Cardiac fibroblast (primary cell): ENCODE measurements at regions not wholly inside any gene's neighbourhood (a gene's known extent, or its start where the extent isn't known, plus 50 kb on each side); places are given as distances from the start of the nearest gene placed in this dataset.

Source experiments
- DNase-seq, 2 donors: peaks; one replicate each; pipeline versions ENCODE4 v3.0.0 to v3.0.0-alpha.2; 2010; ENCODE audit warnings: low read depth in 2 of 2
- H3K4me3 ChIP-seq, 2 donors: replicated peaks in 1 of 2; 1 replicate in 1 of 2; 2 replicates in 1 of 2; pipeline ENCODE4 v1.5.1; 2011; ENCODE audit warnings: low read depth in 2 of 2, low read length in 2 of 2, mild to moderate bottlenecking in 2 of 2, moderate library complexity in 1 of 2
- TF ChIP-seq, protein P1 (sequence below): IDR thresholded peaks from one replicate; pipeline ENCODE4 v1.5.1; 2011; ENCODE audit warnings: low read depth, mild to moderate bottlenecking, low read length, inconsistent platforms

DNA sequence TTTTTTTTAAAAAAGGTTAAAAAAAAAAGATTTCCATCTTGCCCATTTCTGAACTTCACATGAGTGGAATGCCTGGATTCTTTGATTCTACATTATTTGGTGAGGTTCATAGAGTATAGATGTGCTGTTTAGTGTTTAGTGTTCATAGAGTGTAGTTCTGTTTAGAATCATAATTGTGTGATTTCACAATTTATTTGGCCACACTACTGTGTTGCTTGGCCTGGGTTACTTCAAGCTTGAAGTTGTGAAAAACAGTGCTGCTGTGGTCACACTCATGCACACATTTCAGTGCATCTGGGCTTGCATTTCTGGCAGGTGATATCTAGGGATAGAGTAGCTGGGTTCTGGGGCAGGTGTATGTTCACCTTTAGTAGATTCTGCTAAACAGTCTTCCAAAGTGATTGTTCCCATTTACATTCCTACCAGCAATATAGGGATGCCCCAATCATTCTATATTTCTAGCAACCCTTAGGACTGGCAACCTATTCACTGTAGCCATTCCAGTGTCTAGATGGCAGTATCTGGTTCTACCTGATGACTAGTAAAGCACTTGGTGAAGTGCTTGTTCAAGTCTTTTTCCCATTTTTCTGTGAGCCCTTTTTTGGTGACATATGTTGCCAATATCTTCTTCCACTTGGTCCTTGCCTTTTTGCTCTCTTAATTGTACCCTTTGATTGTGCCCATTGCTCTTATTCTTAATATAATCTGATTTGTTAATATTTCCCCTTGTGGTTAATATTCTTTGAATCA, 50.6 kb upstream of the RBFOX3 start:
- TF ChIP-seq, protein P1, sequence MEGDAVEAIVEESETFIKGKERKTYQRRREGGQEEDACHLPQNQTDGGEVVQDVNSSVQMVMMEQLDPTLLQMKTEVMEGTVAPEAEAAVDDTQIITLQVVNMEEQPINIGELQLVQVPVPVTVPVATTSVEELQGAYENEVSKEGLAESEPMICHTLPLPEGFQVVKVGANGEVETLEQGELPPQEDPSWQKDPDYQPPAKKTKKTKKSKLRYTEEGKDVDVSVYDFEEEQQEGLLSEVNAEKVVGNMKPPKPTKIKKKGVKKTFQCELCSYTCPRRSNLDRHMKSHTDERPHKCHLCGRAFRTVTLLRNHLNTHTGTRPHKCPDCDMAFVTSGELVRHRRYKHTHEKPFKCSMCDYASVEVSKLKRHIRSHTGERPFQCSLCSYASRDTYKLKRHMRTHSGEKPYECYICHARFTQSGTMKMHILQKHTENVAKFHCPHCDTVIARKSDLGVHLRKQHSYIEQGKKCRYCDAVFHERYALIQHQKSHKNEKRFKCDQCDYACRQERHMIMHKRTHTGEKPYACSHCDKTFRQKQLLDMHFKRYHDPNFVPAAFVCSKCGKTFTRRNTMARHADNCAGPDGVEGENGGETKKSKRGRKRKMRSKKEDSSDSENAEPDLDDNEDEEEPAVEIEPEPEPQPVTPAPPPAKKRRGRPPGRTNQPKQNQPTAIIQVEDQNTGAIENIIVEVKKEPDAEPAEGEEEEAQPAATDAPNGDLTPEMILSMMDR, result no peak
- DNase-seq, result no peak
- no peak overlapping the region for H3K4me3 ChIP-seq
